HG03442 (cell line): ENCODE measurements at regions not wholly inside any gene's neighbourhood (a gene's known extent, or its start where the extent isn't known, plus 50 kb on each side); places are given as distances from the start of the nearest gene placed in this dataset.
"Not testable (repeated sequence)": the region's sequence is repeated elsewhere in the genome, so short reads cannot be mapped to it uniquely, and the experiment has no call there.

Experiments
- ATAC-seq: cut with Tn5 transposase; IDR thresholded peaks from one replicate; pipeline ENCODE4 v1.9.1; 2021; ENCODE audit warnings: mild to moderate bottlenecking, moderate library complexity; ENCODE audit not compliant: unreplicated experiment

DNA sequence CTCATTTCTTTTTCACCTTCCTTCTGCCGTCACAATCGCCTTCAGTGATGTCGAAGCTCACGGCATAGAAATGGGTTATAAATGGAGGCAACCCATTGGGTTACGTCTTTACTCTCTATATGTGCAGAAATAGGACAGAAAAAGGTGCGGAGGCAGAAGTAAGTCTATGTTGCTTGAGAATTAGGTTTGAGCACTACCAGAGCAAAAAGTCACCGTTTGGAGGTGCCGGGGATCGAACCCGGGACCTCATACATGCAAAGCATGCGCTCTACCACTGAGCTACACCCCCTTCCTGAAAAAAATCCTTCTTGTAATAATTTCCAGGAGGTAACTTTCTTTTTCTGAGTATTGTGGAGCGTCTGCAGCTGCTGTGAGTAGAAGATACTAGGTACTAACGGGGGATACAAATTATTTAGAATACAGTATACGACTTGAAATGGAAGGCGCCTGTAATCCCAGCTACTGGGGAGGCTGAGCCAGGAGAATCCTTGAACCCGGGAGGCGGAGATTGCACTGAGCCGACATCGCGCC is 134.2 kb downstream of the TRIM27 start:
- ATAC-seq = no peak

DNA sequence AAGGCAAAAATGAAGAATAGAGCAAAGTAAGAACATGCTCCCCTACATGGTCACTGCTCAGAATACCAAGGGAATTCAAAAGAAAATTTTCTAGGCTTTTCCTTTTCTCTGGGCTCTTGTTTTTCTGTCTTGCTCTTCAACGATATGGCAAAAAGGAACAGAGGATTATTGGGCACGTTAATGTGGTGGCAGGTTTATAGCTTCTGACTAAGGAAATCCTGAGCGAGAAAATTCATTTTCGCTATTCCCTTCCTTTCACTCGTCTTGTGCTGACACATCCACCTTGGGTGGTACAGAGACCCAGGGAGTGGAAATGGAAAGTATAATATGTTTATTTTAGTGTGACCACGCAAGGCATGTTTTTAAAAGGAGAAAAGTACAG is 132.8 kb downstream of the TRIM27 start:
- ATAC-seq = no peak

DNA sequence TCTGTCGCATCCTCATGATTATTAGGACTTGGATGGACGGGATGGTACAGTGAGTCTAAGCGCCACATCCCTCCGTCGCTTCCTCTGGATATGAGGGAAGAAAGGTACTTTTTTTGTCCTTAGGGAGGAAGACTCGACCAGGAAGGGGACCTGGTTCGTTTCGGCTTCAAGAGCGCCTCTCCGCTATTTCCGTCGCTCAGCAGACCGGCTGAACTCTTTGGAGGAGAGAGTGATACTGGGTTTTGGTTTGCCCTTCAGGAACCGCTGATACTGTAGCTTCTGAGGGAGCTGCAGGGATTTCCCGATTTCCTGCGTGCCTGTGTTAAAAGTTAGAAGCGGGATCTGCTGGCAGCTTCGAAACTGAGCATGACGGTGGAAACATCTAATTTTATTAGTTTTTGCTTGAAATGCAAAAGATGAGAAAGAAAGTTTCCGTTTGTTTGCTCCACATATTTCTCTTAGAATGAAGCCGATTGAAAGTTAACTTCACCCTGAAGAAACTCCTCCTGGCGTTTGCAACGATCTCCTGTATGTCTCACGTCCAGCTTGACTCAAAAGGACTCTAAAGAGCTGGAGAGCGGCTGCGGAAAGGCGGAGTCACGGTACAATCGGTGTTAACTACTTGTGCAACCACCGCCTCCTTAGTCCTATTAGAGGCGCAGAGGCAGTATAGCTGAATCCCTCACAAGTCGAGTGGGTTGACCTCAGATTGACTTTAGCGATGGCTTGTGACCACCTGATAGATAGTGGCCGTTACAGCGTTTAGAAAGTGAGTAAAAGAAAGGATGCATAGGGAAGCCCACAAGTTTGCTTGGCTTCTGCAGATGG is 129.4 kb downstream of the TRIM27 start:
- no peak for ATAC-seq

DNA sequence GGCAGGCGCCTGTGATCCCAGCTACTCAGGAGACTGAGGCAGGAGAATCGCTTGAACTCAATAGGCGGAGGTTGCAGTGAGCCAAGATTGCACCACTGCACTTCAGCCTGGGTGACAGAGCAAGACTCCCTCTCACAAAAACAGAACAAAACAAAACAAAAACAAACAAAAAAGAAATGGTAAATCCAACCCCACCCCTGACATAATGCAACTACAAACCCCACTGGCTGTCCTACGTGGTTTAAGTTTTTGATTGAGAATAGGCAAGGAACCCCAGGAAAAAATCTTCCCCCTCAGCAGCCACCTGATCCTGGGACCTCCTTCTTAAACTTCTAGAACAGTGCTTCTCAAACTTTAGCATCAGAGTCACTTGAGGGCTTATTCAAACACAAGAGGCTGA is 123.1 kb downstream of the TRIM27 start:
- not testable (repeated sequence) for ATAC-seq

DNA sequence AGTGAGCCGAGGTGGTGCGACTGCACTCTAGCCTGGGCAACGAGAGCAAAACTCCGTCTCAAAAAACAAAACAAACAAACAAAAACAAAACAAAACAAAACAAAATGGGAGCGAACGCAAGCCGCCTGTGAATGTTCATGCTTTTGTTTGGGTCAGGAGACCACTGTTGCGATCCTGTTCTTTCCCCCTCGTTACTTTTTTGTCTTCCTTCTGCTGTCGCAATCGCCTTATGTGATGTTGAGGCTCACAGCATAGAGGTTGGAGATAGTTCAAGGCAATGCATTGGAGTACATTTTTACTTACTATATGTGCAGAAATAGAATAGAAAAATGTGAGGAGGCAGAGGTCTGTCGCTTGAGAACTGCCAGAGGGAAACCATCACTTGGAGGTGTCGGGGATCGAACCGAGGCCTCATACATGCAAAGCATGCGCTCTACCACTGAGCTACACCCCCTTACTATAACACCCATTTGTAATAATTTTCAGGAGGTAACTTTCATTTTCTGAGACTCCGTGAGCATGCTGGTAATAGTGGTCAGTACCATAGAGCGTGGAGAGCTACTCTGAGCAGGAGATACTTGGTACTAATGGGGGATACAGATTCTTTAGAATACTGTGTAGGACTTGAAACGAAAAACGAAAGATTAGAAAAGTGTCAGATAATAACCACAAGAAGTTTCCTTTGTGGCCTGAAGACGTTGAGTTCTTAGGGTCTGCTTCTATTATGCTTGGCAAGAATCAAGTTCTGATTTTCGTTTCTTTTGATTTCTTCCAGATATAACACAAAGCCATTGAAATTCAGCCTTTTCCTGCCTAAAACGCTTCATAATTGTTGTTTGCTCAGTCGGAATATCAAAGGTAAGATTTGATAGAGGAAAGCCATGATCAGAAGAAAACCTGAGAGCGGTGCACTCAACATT is 121.1 kb downstream of the TRIM27 start:
- ATAC-seq = no peak

DNA sequence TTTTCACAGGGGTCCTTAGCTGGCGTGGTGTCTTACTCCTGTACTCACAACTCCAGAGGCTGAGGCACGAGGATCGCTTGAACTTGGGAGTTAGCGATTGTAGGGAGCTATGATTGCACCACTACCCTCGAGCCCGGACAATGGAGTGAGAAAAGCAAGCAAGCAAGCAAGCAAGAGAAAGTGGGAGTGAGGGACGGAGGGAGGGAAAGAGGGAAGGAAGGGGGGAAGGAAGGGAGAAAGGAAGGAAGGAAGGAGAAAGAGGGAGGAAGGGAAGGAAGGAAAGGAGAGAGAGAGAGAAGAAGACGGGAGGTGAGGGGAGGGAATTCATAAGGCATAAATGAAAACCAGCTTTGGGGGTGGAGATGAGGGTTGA is 120.5 kb downstream of the TRIM27 start:
- no peak for ATAC-seq

DNA sequence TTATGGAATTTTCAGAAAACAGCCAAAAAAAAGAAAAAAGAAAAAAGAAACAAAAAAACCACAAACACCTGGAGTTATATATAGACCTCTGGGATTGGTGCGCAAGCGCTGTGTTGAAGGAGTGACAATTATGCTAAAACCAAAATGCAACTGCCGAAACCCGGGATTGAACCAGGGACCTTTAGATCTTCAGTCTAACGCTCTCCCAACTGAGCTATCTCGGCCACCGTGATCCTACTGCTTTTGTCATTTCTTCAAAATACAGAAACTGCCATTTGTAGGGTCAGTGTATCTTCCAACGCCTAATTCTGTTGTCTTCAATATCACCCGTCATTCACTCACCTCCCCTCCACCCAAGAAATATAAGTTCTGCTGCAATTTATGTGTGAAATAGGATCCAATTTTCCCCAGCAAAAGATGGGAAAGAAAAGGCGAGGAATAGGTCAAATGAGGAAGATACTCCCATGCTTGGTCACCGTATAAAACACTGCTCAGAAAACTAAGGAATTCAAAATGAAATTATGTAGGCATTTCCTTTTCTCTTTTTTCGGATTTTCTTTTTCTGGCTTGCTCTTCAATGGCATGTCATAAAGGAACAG is 116.0 kb downstream of the TRIM27 start:
- no peak for ATAC-seq

DNA sequence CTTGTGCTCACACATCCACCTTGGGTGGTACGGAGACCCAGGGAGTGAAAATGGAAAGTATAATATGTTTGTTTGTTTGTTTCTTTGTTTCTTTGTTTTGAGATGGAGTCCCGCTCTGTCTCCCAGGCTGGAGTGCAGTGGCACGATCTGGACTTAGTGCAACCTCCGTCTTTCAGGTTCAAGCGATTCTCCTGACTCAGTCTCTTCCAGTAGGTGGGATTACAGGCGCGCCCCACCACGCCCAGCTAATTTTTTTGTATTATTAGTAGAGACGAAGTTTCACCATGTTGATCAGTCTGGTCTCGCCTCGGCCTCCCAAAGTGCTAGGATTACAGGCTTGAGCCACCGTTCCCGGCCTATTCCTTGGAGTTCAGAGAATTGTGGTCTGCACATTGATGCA is 115.4 kb downstream of the TRIM27 start:
- no peak for ATAC-seq

DNA sequence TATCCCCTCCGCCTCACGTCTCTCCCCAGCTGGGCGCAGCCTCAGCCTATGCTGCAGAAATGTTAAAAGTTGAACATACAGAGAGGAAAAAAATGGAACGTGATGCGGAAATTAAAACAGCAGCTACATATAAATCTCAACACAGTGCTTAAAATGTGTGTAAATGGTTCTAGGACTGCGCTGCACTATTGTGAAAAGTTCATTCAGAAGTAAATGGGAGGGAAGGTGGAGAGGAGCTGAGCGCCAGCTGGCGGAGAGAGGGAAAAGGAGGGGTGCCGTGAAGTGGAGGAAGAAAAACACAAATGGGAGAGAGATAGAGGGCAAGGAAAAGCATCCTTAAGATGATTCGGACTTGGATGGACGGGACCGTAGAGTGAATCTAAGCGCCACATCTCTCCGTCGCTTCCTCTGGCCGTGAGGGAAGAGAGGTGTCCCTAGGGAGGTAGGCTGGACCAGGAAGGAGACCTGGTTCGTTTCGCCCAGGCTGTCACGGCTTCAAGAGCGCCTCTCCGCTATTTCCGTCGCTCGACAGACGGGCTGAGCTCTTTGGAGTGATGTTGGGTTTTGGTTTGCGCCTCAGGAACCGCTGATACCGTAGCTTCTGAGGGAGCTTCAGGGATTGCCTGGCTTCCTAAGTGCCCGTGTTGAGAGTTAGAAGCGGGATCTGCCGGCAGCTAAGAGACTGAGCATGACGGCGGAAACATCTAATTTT is 113.7 kb downstream of the TRIM27 start:
- ATAC-seq = no peak

DNA sequence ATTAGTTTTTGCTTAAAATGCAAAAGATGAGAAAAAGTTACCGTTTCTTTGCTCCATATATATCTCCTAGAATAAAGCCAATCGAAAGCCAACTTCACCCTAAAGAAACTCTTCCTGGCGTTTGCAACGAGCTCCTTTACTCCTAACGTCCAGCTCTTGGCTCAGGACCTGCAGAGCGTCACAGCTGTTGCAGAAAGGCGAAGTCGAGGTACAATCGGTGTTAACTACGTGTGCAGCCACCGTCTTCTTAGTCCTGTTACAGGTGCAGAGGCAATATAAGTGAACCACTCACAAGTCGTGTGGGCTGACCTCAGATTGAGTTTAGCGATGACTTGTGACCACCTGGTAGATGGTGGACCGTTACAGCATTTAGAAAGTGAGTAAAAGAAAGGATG is 113.1 kb downstream of the TRIM27 start:
- no peak for ATAC-seq

DNA sequence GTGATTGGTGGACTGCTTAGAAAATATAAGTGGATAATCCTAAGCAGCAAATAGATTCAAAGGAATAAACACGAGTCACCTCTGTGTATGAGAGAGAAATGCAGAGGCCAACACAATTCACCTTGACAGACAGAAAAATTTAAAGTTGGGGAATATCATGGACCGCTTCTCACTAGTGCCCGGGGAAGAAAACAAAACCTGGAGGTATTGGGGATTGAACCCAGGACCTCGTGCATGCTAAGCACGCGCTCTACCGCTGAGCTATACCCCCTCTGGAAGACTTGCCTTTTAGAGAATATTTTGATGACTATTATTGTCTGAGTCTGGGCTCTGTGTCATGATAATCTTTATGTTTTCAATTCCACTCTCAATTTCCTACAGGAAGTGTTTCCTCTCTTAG is 111.9 kb downstream of the TRIM27 start:
- no peak for ATAC-seq

DNA sequence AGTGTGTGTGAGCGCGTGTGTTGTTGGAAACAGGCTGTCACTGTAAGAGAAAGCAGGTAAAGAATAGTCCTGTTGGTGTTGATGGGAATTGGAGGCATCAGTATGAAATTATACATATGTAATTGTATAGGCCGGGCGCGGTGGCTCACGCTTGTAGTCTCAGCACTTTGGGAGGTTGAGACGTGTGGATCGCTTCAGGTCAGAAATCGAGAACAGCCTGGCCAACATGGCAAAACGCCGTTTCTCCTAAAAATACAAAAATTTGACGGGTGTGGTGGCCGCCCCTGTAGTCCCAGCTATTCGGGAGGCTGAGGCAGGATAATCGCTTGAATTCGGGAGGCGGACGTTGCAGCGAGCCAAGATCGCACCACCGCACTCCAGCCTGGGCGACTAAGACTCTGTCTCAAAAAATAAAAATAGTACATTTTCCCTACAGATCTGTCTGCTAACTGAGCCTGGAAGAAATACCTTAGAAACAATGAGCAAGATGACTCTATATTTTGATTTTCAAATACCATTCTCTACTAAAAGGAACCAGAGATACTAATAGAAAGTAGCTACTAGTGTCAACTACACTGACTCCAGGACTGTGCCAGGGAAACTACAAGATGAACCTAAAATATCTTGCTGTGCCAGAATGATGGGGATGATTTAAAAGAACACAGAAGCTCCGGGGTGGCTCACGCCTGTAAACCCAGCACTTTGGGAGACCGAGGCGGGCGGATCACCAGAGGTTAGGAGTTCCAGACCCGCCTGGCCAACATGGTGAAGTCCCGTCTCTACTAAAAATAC is 110.8 kb downstream of the TRIM27 start:
- ATAC-seq = no peak

DNA sequence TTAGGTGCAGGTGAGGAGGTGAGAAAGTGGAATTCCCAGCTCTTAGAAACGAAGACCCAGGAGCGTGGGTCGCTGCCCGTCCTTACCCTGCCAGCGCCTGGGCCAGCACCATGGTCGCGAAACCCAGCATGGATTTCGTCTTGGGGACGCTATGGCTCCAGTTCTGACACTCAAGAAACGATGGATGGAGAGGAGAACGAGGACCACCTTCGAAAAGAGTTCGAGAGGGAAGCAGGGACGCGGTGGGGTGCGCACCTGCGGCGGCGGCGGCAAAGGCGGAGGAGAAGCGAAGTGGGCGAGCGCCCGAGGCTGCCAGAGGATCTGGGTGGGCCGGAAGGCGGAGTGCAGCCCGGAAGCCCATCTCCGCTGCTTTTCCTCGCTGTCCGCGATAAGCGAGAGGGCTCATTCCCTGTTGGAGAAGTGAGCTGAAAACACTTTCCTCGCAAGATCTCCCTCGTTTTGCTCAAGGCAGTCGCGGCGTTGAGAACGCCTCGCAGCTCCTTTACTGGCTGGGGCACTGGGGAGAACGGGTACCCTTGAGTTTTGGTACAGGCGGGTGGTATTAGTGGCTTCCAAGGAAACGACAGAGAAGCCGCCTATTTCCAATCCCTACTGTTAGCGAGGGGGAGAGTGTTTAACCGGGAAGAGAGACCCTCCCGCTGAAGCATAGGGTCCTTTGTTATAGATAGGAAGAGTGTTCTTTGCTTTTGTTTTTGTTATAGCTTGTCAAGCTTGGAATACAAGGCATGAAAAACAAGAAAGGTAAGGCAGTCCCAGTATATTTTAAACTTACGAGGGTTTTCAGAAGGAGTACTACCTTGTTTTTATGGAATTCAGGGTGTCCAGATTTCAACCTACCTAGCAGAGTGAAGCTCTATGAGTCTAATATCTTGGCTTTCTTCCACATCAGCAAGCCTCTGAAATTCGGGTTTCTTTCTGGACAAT is 109.5 kb downstream of the TRIM27 start:
- no peak for ATAC-seq

DNA sequence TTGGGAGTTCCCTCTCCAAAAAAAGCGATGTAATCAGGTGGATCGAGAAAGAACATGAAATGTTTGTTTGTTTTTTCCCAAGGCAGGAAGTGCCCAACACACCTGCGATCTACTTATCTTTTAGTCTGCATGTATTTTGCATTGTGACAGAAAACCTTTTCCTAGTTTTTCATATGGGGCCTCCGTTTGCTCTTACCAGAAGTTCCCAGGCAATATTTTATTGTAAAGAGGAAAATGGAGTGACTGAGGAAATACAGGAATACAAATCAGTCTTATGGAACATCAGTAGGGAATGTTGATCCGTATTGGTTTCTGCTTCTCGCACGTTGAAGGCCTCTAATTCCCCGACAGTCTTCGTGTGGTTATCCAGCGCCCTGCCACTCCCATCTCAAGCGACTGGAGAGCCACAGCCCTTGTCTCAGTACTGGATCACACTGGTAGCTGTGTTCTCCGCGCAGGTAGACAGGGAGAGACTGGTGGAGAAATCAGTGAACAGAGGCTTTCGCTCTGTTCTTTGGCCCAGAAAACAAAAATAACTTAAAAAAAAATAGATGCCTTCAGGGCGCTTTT is 107.4 kb downstream of the TRIM27 start:
- no peak for ATAC-seq

DNA sequence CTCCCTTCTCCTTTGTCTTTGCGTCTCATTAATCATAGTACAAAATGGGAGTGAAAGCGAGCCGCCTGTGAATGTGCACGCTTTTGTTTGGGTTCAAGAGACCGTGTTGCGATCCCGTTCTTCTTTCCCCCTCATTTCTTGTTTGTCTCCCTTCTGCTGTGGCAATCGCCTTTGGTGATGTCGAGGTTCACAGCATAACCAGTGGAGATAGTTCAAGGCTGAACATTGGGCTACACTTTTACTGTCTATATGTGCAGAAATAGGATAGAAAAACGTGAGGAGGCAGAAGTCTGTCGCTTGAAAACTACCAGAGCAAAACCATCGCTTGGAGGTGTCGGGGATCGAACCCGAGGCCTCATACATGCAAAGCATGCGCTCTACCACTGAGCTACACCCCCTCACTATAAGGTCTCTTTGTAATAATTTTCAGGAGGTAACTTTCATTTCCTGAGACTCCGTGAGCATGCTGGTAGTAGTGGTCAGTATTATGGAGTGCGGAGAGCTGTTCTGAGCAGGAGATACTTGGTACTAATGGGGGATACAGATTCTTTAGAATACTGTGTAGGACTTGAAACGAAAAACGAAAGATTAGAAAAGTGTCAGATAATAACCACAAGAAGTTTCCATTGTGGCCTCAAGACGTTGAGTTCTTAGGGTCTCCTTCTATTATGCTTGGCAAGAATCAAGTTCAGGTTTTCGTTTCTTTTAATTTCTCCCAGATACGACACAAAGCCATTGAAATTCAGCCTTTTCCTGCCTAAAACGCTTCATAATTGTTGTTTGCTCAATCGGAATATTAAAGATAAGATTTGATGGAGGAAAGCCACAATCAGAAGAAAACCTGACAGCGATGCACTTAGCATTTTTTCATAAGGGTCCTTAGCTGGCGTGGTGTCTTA is 106.6 kb downstream of the TRIM27 start:
- no peak for ATAC-seq

DNA sequence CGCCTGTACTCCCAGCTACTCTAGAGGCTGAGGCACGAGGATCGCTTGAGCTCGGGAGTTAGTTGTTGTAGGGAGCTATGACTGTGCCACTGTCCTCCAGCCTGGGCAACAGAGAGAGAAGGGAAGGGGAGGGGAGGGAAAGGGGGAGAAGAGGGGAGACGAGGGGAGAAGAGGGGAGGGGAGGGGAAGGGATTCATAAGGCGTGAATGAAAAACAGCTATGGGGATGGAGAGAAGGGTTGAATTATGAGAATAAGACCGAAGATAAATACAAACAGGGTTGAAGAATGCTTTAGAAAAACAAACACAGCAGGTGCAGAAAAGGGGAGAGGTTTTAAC is 106.0 kb downstream of the TRIM27 start:
- ATAC-seq = no peak

DNA sequence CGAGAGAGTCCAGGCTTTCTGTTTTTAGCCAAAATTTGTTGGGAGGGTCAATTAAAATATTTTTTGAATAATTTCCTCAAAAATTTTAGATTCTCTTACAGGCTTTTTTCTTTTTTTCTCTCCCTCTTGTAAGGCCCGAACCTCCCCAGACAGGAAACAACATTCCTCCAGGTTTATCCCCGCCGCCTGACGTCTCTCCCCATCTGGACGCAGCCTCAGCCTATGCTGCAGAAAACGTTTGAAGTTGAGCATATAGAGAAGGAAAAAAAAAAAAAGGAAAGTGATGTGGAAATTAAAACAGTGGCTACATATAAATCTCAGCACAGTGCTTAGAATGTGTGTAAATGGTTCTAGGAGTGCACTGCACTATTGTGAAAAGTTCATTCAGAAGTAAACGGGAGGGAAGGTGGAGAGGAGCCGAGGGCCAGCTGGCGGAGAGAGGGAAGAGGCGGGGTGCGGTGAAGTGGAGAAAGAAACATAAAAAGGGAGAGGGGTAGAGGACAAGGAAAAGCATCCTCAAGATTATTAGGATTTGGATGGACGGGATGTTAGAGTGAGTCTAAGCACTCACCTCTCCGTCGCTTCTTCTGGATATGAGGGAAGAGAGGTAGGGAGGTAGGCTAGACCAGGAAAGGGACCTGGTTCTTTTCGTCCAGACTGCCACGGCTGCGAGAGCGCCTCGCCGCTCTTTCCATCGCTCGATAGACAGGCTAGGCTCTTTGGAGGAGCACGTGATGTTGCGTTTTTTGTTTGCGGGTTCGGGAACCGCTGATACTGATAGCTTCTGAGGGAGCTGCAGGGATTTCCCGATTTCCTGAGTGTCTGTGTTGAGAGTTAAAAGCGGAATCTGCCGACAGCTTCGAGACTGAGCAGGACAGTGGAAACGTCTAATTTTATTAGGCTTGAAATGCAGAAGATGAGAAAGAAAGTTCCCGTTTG is 98.7 kb downstream of the TRIM27 start:
- ATAC-seq = no peak
